ENCODE measurements at regions not wholly inside any gene's neighbourhood (a gene's known extent, or its start where the extent isn't known, plus 50 kb on each side); places are given as distances from the start of the nearest gene placed in this dataset.

- WGBS, 4 donors: 52 to 79% (median 61%) methylated on average over 1 of the region's 1 CpG
- Histone ChIP-seq H3K27me3 (no peaks in the 10 kb centered on the region), H3K36me3 (replicated peaks in 1 of 2) (no peaks in the 10 kb centered on the region), H3K9me3 (replicated peaks in 1 of 3) (peaks cover 0 to 4% (median 0%) of the 10 kb centered on the region in 3 donors), H3K27ac (no peak overlapping the region), H3K4me3 (no peak overlapping the region), H3K4me1 (replicated peaks in 1 of 2) (no peaks in the 10 kb centered on the region)
- intact Hi-C loops (cut with DNase I): no loop called here
- TF ChIP-seq POLR2A (IDR thresholded peaks at IDR 0.05) (no peak), CTCF (IDR thresholded peaks at IDR 0.05) (no peak)
- no peak for DNase-seq
These were observed 537.6 kb downstream of the KLF5 start for GRCh38 chr13:73596382-73596781.

- intact Hi-C loops (cut with DNase I): no loop called here
- H3K4me3 ChIP-seq: no peak overlapping the region
- TF ChIP-seq CTCF (IDR thresholded peaks at IDR 0.05): no peak
- no peak for TF ChIP-seq POLR2A (IDR thresholded peaks at IDR 0.05)
- H3K4me1 ChIP-seq (replicated peaks in 1 of 2): no peaks in the 10 kb centered on the region
- DNase-seq: no peak
- no peaks in the 10 kb centered on the region for H3K36me3 ChIP-seq (replicated peaks in 1 of 2)
- no peak overlapping the region for H3K27ac ChIP-seq
- H3K27me3 ChIP-seq: no peaks in the 10 kb centered on the region
- 81 to 89% (median 82%) methylated on average over 6 of the region's 6 CpGs for WGBS, 4 donors
- H3K9me3 ChIP-seq (replicated peaks in 1 of 3): peaks cover 0 to 4% (median 0%) of the 10 kb centered on the region in 3 donors
These were observed 534.5 kb downstream of the KLF5 start for GRCh38 chr13:73593199-73593765.

- TF ChIP-seq CTCF (IDR thresholded peaks at IDR 0.05): no peak
- no peak for TF ChIP-seq POLR2A (IDR thresholded peaks at IDR 0.05)
- intact Hi-C loops (cut with DNase I): no loop called here
- Histone ChIP-seq H3K36me3 (replicated peaks in 1 of 2) (no peaks in the 10 kb centered on the region), H3K4me3 (no peak overlapping the region), H3K4me1 (replicated peaks in 1 of 2) (no peaks in the 10 kb centered on the region), H3K27ac (no peak overlapping the region), H3K9me3 (replicated peaks in 1 of 3) (peaks cover 0 to 4% (median 0%) of the 10 kb centered on the region in 3 donors), H3K27me3 (no peaks in the 10 kb centered on the region)
- 83 to 93% (median 91%) methylated on average over 6 of the region's 6 CpGs for WGBS, 4 donors
- DNase-seq: no peak
These were observed 533.1 kb downstream of the KLF5 start for GRCh38 chr13:73591861-73592260.

GRCh38 chr13:73590795-73591194 is 532.0 kb downstream of the KLF5 start:
- intact Hi-C loops (cut with DNase I): no loop called here
- Histone ChIP-seq H3K4me1 (replicated peaks in 1 of 2) (no peaks in the 10 kb centered on the region), H3K4me3 (no peak overlapping the region), H3K27ac (no peak overlapping the region), H3K27me3 (no peaks in the 10 kb centered on the region), H3K36me3 (replicated peaks in 1 of 2) (no peaks in the 10 kb centered on the region), H3K9me3 (replicated peaks in 1 of 3) (peaks cover 0 to 4% (median 0%) of the 10 kb centered on the region in 3 donors)
- no peak for TF ChIP-seq CTCF (IDR thresholded peaks at IDR 0.05)
- TF ChIP-seq POLR2A (IDR thresholded peaks at IDR 0.05): no peak
- no peak for DNase-seq
